HepG2 (cell line): ENCODE measurements at regions not wholly inside any gene's neighbourhood (a gene's known extent, or its start where the extent isn't known, plus 50 kb on each side); places are given as distances from the start of the nearest gene placed in this dataset.

Experiments
- ATAC-seq: fragments of 200-7000 bp; cut with Tn5 transposase; 3 replicates; pipeline ENCODE4 v1.9.1; 2020; ENCODE audit warnings: mild to moderate bottlenecking, moderate library complexity
- BruUV-seq: library from RNA; stranded (reverse); fragments of 400-500 nt; replicated peaks from 2 replicates; lab custom pipeline; 2021; lab: Mats Ljungman, UMichigan
- CTCF ChIA-PET: fragments of 300-600 bp; formaldehyde crosslinking; extraction: SDS; loops from one replicate; lab custom pipeline; 2021; ENCODE audit warnings: low total read pairs, inconsistent platforms, low intra/inter-chr PET ratio; lab: Yijun Ruan, JAX
- POLR2A ChIA-PET: fragments of 350-600 bp; sonication (Branson Sonifier 250); formaldehyde crosslinking; loops from one replicate; lab custom pipeline; 2020; ENCODE audit warnings: antibody characterized with exemption, inconsistent platforms; lab: Yijun Ruan, JAX
- DNase-seq: peaks from one replicate; pipeline ENCODE4 v3.0.0-alpha.2; 2015; ENCODE audit warnings: low spot score
- FAIRE-seq: peaks from 3 replicates; lab custom pipeline; 2011; peaks lifted over from hg19 to GRCh38; lab: Jason Lieb, UNC
- H2AFZ ChIP-seq: one replicate; pipeline ENCODE4 v1.6.1; 2011; ENCODE audit warnings: low read length, inconsistent platforms
- H3K27ac ChIP-seq: fragments of 300-600 bp; 3 replicates; pipeline ENCODE4 v1.8.0; 2011; ENCODE audit warnings: mixed run types, mild to moderate bottlenecking, mixed read lengths, low read length, inconsistent platforms; ENCODE audit not compliant: insufficient read depth; ENCODE audit errors: extremely low read length
- H3K27me3 ChIP-seq, 2 experiments: fragments of 200-600 bp in 1 of 2; 2 replicates in 1 of 2; 3 replicates in 1 of 2; pipeline versions ENCODE4 v1.6.0 to v1.8.0; 2011; ENCODE audit warnings: low read length in 2 of 2, mild to moderate bottlenecking in 2 of 2, moderate library complexity in 2 of 2, inconsistent platforms in 1 of 2; ENCODE audit not compliant: insufficient read depth in 2 of 2, control insufficient read depth in 1 of 2
- H3K36me3 ChIP-seq, 2 experiments: fragments of 200-600 bp in 1 of 2; replicated peaks in 1 of 2; 2 replicates in 1 of 2; 3 replicates in 1 of 2; pipeline versions ENCODE4 v1.5.1 to v1.8.0; 2011; ENCODE audit warnings: low read length in 2 of 2, inconsistent platforms in 1 of 2; ENCODE audit not compliant: insufficient read depth in 2 of 2, control insufficient read depth in 1 of 2
- H3K4me1 ChIP-seq: 2 replicates; pipeline ENCODE4 v1.5.1; 2012; ENCODE audit warnings: low read length, inconsistent platforms; ENCODE audit not compliant: insufficient read depth
- H3K4me2 ChIP-seq: 2 replicates; pipeline ENCODE4 v1.6.0; 2011; ENCODE audit warnings: low read depth, low read length, inconsistent platforms
- H3K4me3 ChIP-seq, 3 experiments: fragments of 200-600 bp in 1 of 3; sonication (generic), shearing (Covaris generic) in 1 of 3; replicated peaks in 1 of 3; 2 replicates each; pipeline ENCODE4 v1.5.1; 2011 to 2016; ENCODE audit warnings: low read length in 3 of 3, inconsistent platforms in 2 of 3, low read depth in 2 of 3, mild to moderate bottlenecking in 2 of 3, control low read depth in 1 of 3, mixed read lengths in 1 of 3; ENCODE audit not compliant: insufficient read depth in 1 of 3
- H3K79me2 ChIP-seq: one replicate; pipeline ENCODE4 v1.6.1; 2011; ENCODE audit warnings: low read length, inconsistent platforms; ENCODE audit not compliant: insufficient read depth
- H3K9ac ChIP-seq: 2 replicates; pipeline ENCODE4 v1.6.0; 2011; ENCODE audit warnings: mild to moderate bottlenecking, low read depth, low read length, inconsistent platforms; ENCODE audit not compliant: insufficient read depth
- H3K9me3 ChIP-seq: 2 replicates; pipeline ENCODE4 v1.5.1; 2012; ENCODE audit warnings: mild to moderate bottlenecking, low read length
- H4K20me1 ChIP-seq: 2 replicates; pipeline ENCODE4 v1.6.0; 2011; ENCODE audit warnings: inconsistent platforms, mild to moderate bottlenecking, low read length, moderate library complexity; ENCODE audit not compliant: insufficient read depth
- AGO2 ChIP-seq: fragments of 200-400 bp; formaldehyde crosslinking; optimal IDR thresholded peaks from 2 replicates; pipeline ENCODE3; 2017; ENCODE audit warnings: mild to moderate bottlenecking, low read depth, low read length, moderate library complexity
- GZF1 ChIP-seq: sonication (generic); formaldehyde crosslinking; IDR thresholded peaks from 2 replicates; pipeline ENCODE4 v1.5.1; 2020; ENCODE audit warnings: mild to moderate bottlenecking, missing genetic modification reagents
- HNRNPK ChIP-seq: fragments of 200-400 bp; formaldehyde crosslinking; IDR thresholded peaks from 2 replicates; pipeline ENCODE4 v1.6.1; 2018; ENCODE audit warnings: low read length, low read depth, moderate library complexity, mild to moderate bottlenecking; ENCODE audit not compliant: poor library complexity, severe bottlenecking
- MNT ChIP-seq: fragments of 450-650 bp; IDR thresholded peaks from 2 replicates; pipeline ENCODE4 v1.6.1; 2016
- NCOA1 ChIP-seq: sonication (generic); formaldehyde crosslinking; IDR thresholded peaks from 2 replicates; pipeline ENCODE4 v1.9.0; 2021; ENCODE audit warnings: missing genetic modification reagents
- NCOR1 ChIP-seq: fragments of 200-600 bp; sonication (generic); IDR thresholded peaks from 2 replicates; pipeline ENCODE4 v1.7.0; 2017; ENCODE audit warnings: antibody characterized with exemption, low read length, borderline replicate concordance
- RXRA ChIP-seq: sonication (generic); formaldehyde crosslinking; IDR thresholded peaks from 2 replicates; pipeline ENCODE4 v1.5.1; 2020; ENCODE audit warnings: missing genetic modification reagents
- ZHX1 ChIP-seq: sonication (generic); formaldehyde crosslinking; IDR thresholded peaks from 2 replicates; pipeline ENCODE4 v1.8.1; 2022; ENCODE audit warnings: low read depth, mild to moderate bottlenecking, missing genetic modification reagents
- ZIK1 ChIP-seq: sonication (generic); formaldehyde crosslinking; IDR thresholded peaks from 2 replicates; pipeline ENCODE4 v1.5.0; 2020; ENCODE audit warnings: mild to moderate bottlenecking, low read depth, missing genetic modification reagents, borderline replicate concordance
- ZNF138 ChIP-seq: sonication (generic); formaldehyde crosslinking; IDR thresholded peaks from 2 replicates; pipeline ENCODE4 v1.5.0; 2020; ENCODE audit warnings: mild to moderate bottlenecking, low read depth, missing genetic modification reagents
- ZNF672 ChIP-seq: sonication (generic); formaldehyde crosslinking; IDR thresholded peaks from 2 replicates; pipeline ENCODE4 v1.8.1; 2022; ENCODE audit warnings: missing genetic modification reagents
- ZNF709 ChIP-seq: sonication (generic); formaldehyde crosslinking; IDR thresholded peaks from 2 replicates; pipeline ENCODE4 v1.5.0; 2020; ENCODE audit warnings: mild to moderate bottlenecking, missing genetic modification reagents
- ZNF713 ChIP-seq: sonication (generic); formaldehyde crosslinking; IDR thresholded peaks from 2 replicates; pipeline ENCODE4 v1.4.0; 2020; ENCODE audit warnings: mild to moderate bottlenecking, missing genetic modification reagents
- WGBS: methylation state at CpG from one replicate; pipeline ENCODE4 v1.1.6; 2017; ENCODE audit warnings: low lambda C conversion rate; 5-methylcytosine and 5-hydroxymethylcytosine counted together
- in situ Hi-C: cut with HindIII; loops from 2 replicates; pipeline ENCODE4 v1.10.0; 2017; ENCODE audit warnings: low pct_unique_long_range_greater_than_20kb; ENCODE audit not compliant: extremely low pct_ligation_motif_present
- intact Hi-C: fragments of 100-400 bp; cut with micrococcal nuclease; formaldehyde crosslinking; loops from one replicate; pipeline ENCODE4 v1.10.0; 2022; ENCODE audit not compliant: unreplicated experiment

- H3K9me3 ChIP-seq, result no peaks in the 10 kb centered on the region
- H3K79me2 ChIP-seq, result no peaks in the 10 kb centered on the region
- WGBS, result 0% methylated on average over 3 of the region's 3 CpGs
- H3K9ac ChIP-seq, result no peak overlapping the region
- ATAC-seq (no peak), FAIRE-seq (no peak), DNase-seq (no peak)
- H4K20me1 ChIP-seq, result no peaks in the 10 kb centered on the region; the same call in 1 of the 2 replicates
- H2AFZ ChIP-seq, result no peak overlapping the region
- H3K36me3 ChIP-seq, result no peaks in the 10 kb centered on the region
- POLR2A ChIA-PET, result no interaction called here
- CTCF ChIA-PET, result no interaction called here
- no TSS peak for BruUV-seq
- H3K27me3 ChIP-seq, result peaks cover 0 to 13% of the 10 kb centered on the region in 2 experiments; a peak in 2 of 5 replicates
- in situ Hi-C loops, result no loop called here
- intact Hi-C loops, result no loop called here
- TF ChIP-seq HNRNPK (no peak), ZIK1 (CRISPR knock-in tag) (no peak), NCOA1 (CRISPR knock-in tag) (no peak), MNT (no peak), AGO2 (no peak), ZNF138 (CRISPR knock-in tag) (no peak), GZF1 (no peak)
- H3K27ac ChIP-seq, result no peak overlapping the region
- H3K4me1 ChIP-seq, result peaks cover 4% of the 10 kb centered on the region; the same call in 1 of the 2 replicates
- H3K4me2 ChIP-seq, result no peak overlapping the region
- no peak overlapping the region for H3K4me3 ChIP-seq
Measured at GRCh38 chr10:3006093-3006492, 61.3 kb upstream of the PFKP start.

GRCh38 chr10:3002304-3002703 lies 65.0 kb upstream of the PFKP start:
- Histone ChIP-seq H3K9me3 (no peaks in the 10 kb centered on the region), H3K4me1 (no peaks in the 10 kb centered on the region), H3K79me2 (no peaks in the 10 kb centered on the region), H3K4me3 (no peak overlapping the region), H3K27me3 (0 out of 5 replicates have a peak, but pooled peaks cover 0 to 7% of the 10 kb centered on the region in 2 experiments), H2AFZ (no peak overlapping the region), H3K4me2 (no peak overlapping the region), H3K27ac (no peak overlapping the region), H3K9ac (no peak overlapping the region), H3K36me3 (no peaks in the 10 kb centered on the region), H4K20me1 (no peaks in the 10 kb centered on the region)
- FAIRE-seq (no peak), ATAC-seq (no peak), DNase-seq (no peak)
- WGBS, result 50% methylated on average over 2 of the region's 2 CpGs
- ChIA-PET POLR2A (no interaction called here), CTCF (no interaction called here)
- intact Hi-C loops (no loop called here), in situ Hi-C loops (no loop called here)
- BruUV-seq, result no TSS peak
- TF ChIP-seq ZNF709 (CRISPR knock-in tag) (no peak), RXRA (CRISPR knock-in tag) (no peak), ZHX1 (CRISPR knock-in tag) (no peak), ZNF713 (CRISPR knock-in tag) (no peak), NCOR1 (no peak), ZNF672 (CRISPR knock-in tag) (no peak)
